Endothelial cell of umbilical vein (primary cell): ENCODE measurements at regions not wholly inside any gene's neighbourhood (a gene's known extent, or its start where the extent isn't known, plus 50 kb on each side); places are given as distances from the start of the nearest gene placed in this dataset.

ENCODE experiments used
- BruUV-seq: library from RNA; stranded (reverse); fragments of 400-500 nt; replicated peaks from 2 replicates; lab custom pipeline; 2021; lab: Mats Ljungman, UMichigan
- CTCF ChIA-PET: fragments of 300-600, 350-600 bp; sonication (Branson Sonifier 250); formaldehyde crosslinking; loops from one replicate; lab custom pipeline; 2021; ENCODE audit warnings: antibody characterized with exemption, inconsistent platforms; lab: Charles Lee
- POLR2A ChIA-PET: fragments of 300-600, 350-600 bp; sonication (Branson Sonifier 250); formaldehyde crosslinking; loops from one replicate; lab custom pipeline; 2021; ENCODE audit warnings: antibody characterized with exemption, inconsistent platforms; lab: Charles Lee
- DNase-seq: peaks from one replicate; pipeline ENCODE4 v3.0.0-alpha.2; 2011; ENCODE audit warnings: low read depth, low spot score
- FAIRE-seq: peaks from 2 replicates; lab custom pipeline; 2011; peaks lifted over from hg19 to GRCh38; lab: Jason Lieb, UNC
- H2AFZ ChIP-seq: 2 replicates; pipeline ENCODE4 v1.6.0; 2012; ENCODE audit warnings: low read depth, low read length, control low read depth, inconsistent platforms
- H3K27ac ChIP-seq: 2 replicates; pipeline ENCODE4 v1.5.1; 2011; ENCODE audit warnings: low read depth, mild to moderate bottlenecking, control low read depth, low read length, moderate library complexity; ENCODE audit not compliant: insufficient read depth
- H3K27me3 ChIP-seq, 2 experiments: 2 replicates each; pipeline versions ENCODE4 v1.6.0 to v1.6.1; 2011; ENCODE audit warnings: low read length in 2 of 2, mixed read lengths in 1 of 2; ENCODE audit not compliant: control insufficient read depth in 2 of 2, insufficient read depth in 2 of 2
- H3K36me3 ChIP-seq, 2 experiments: 2 replicates in 1 of 2; 3 replicates in 1 of 2; pipeline ENCODE4 v1.5.1; 2011; ENCODE audit warnings: low read length in 2 of 2, mild to moderate bottlenecking in 1 of 2, moderate library complexity in 1 of 2; ENCODE audit not compliant: control insufficient read depth in 2 of 2, insufficient read depth in 2 of 2; ENCODE audit errors: extremely low read depth in 1 of 2
- H3K4me1 ChIP-seq: 3 replicates; pipeline ENCODE4 v1.5.1; 2011; ENCODE audit warnings: mild to moderate bottlenecking, low read length; ENCODE audit not compliant: control insufficient read depth, insufficient read depth; ENCODE audit errors: extremely low read depth
- H3K4me2 ChIP-seq: 2 replicates; pipeline ENCODE4 v1.6.1; 2011; ENCODE audit warnings: low read length, control low read depth, mixed read lengths; ENCODE audit not compliant: insufficient read depth
- H3K4me3 ChIP-seq, 3 experiments: fragments of 200-600 bp in 1 of 3; sonication (generic), shearing (Covaris generic) in 1 of 3; replicated peaks in 1 of 3; 2 replicates each; pipeline ENCODE4 v1.5.1; 2011 to 2016; ENCODE audit warnings: control low read depth in 3 of 3, low read length in 3 of 3, mild to moderate bottlenecking in 2 of 3, inconsistent platforms in 1 of 3, low read depth in 1 of 3, moderate library complexity in 1 of 3; ENCODE audit not compliant: insufficient read depth in 1 of 3
- H3K79me2 ChIP-seq: 2 replicates; pipeline ENCODE4 v1.6.0; 2012; ENCODE audit warnings: low read length, inconsistent platforms; ENCODE audit not compliant: control insufficient read depth, insufficient read depth
- H3K9ac ChIP-seq: replicated peaks from 2 replicates; pipeline ENCODE3; 2011; ENCODE audit warnings: low read length, control low read depth; ENCODE audit not compliant: insufficient read depth; ENCODE audit errors: extremely low read depth
- H3K9me1 ChIP-seq: replicated peaks from 3 replicates; pipeline ENCODE4 v1.6.0; 2011; ENCODE audit warnings: mild to moderate bottlenecking, low read length; ENCODE audit not compliant: control insufficient read depth, insufficient read depth; ENCODE audit errors: extremely low read depth
- H3K9me3 ChIP-seq: replicated peaks from 2 replicates; pipeline ENCODE4 v1.5.1; 2012; ENCODE audit warnings: low read length, inconsistent platforms; ENCODE audit not compliant: control insufficient read depth, insufficient read depth
- H4K20me1 ChIP-seq: replicated peaks from 2 replicates; pipeline ENCODE3; 2011; ENCODE audit warnings: mild to moderate bottlenecking, low read length; ENCODE audit not compliant: control insufficient read depth, insufficient read depth; ENCODE audit errors: extremely low read depth
- CTCF ChIP-seq, 2 donors: IDR thresholded peaks; 1 replicate in 1 of 2; 2 replicates in 1 of 2; pipeline ENCODE4 v1.5.1; 2011; ENCODE audit warnings: low read length in 2 of 2, mild to moderate bottlenecking in 2 of 2, moderate library complexity in 2 of 2, control low read depth in 1 of 2, inconsistent platforms in 1 of 2, low read depth in 1 of 2; ENCODE audit not compliant: insufficient read depth in 1 of 2; ENCODE audit errors: extremely low read depth in 1 of 2
- EZH2 ChIP-seq: IDR thresholded peaks from 2 replicates; pipeline ENCODE4 v1.6.1; 2012; ENCODE audit warnings: borderline replicate concordance, low read depth, mild to moderate bottlenecking, moderate library complexity, low read length, inconsistent platforms; ENCODE audit not compliant: severe bottlenecking
- GATA2 ChIP-seq: IDR thresholded peaks from 2 replicates; pipeline ENCODE4 v1.7.0; 2011; ENCODE audit warnings: low read depth, mild to moderate bottlenecking, moderate library complexity, mixed read lengths, low read length; ENCODE audit not compliant: insufficient read length, insufficient read depth
- JUN ChIP-seq: IDR thresholded peaks from 2 replicates; pipeline ENCODE4 v1.6.1; 2011; ENCODE audit warnings: borderline replicate concordance, low read depth; ENCODE audit not compliant: insufficient read length, insufficient read depth
- MAX ChIP-seq: IDR thresholded peaks from 2 replicates; pipeline ENCODE4 v1.6.1; 2011; ENCODE audit not compliant: insufficient read depth, insufficient read length
- MYC ChIP-seq: IDR thresholded peaks from one replicate; pipeline ENCODE4 v1.6.1; 2011; ENCODE audit warnings: mild to moderate bottlenecking, low read depth, low read length
- POLR2AphosphoS5 ChIP-seq: IDR thresholded peaks from 2 replicates; pipeline ENCODE4 v1.6.1; 2012; ENCODE audit warnings: low read depth, mild to moderate bottlenecking, control low read depth, low read length, moderate library complexity; ENCODE audit not compliant: insufficient read depth
- dilution Hi-C: fragments of 300-500 bp; cut with MboI; formaldehyde crosslinking; loops from one replicate; pipeline ENCODE4 v1.15.0; 2019; ENCODE audit warnings: low sequenced_read_pairs; ENCODE audit not compliant: extremely low pct_ligation_motif_present
- intact Hi-C: fragments of 100-400 bp; cut with micrococcal nuclease; formaldehyde crosslinking; loops from one replicate; pipeline ENCODE4 v1.10.0; 2022

- no peaks in the 10 kb centered on the region for H3K79me2 ChIP-seq
- H3K27me3 ChIP-seq = no peaks in the 10 kb centered on the region
- H3K9me1 ChIP-seq = no peaks in the 10 kb centered on the region
- H2AFZ ChIP-seq = no peak overlapping the region
- peaks cover 5% of the 10 kb centered on the region for H4K20me1 ChIP-seq
- H3K9ac ChIP-seq = no peak overlapping the region
- no TSS peak for BruUV-seq
- peaks cover 3 to 4% of the 10 kb centered on the region in 2 experiments for H3K36me3 ChIP-seq
- H3K9me3 ChIP-seq = no peaks in the 10 kb centered on the region
- no peak overlapping the region for H3K4me2 ChIP-seq
- POLR2A ChIA-PET = no interaction called here
- no peak overlapping the region for H3K27ac ChIP-seq
- dilution Hi-C loops = no loop called here
- FAIRE-seq (peak; percentile 37), DNase-seq (peak; percentile 59)
- no peak overlapping the region for H3K4me3 ChIP-seq
- peak; percentile 34 to 42 for TF ChIP-seq CTCF (IDR thresholded peaks at IDR 0.05; ENCODE audit: extremely low read depth in 1 of 2, insufficient read depth in 1 of 2, low read depth in 1 of 2, low read length in 2 of 2)
- TF ChIP-seq GATA2 = no peak
- CTCF ChIA-PET = interaction anchor here (0.7 to 3.0 kb wide), 16 partner anchors 8 to 1303 kb away, joined by 3 to 28 read pairs (median 4); no protein-coding TSS in a partner anchor
- intact Hi-C loops = loop anchor here (1.0 to 10.0 kb wide), 7 partner anchors 259 to 1117 kb away; no protein-coding TSS in a partner anchor
- peaks cover 7% of the 10 kb centered on the region for H3K4me1 ChIP-seq
Observed at GRCh38 chr6:144585217-144585814, 300.2 kb downstream of the UTRN start.

GRCh38 chr6:144586986-144587385 is 301.9 kb downstream of the UTRN start:
- H3K27ac ChIP-seq = no peak overlapping the region
- H3K4me2 ChIP-seq = no peak overlapping the region
- no peak for TF ChIP-seq POLR2AphosphoS5
- no peak for TF ChIP-seq JUN
- no peak for TF ChIP-seq MYC
- no peak for TF ChIP-seq MAX
- no peak for TF ChIP-seq EZH2
- no peaks in the 10 kb centered on the region for H3K4me1 ChIP-seq
- H3K4me3 ChIP-seq = no peak overlapping the region
- H3K9me3 ChIP-seq = no peaks in the 10 kb centered on the region
- H3K27me3 ChIP-seq = no peaks in the 10 kb centered on the region
- H3K9me1 ChIP-seq = no peaks in the 10 kb centered on the region
- peaks cover 3% of the 10 kb centered on the region for H4K20me1 ChIP-seq
- H2AFZ ChIP-seq = no peak overlapping the region
- CTCF ChIA-PET = interaction anchor here (0.6 to 3.0 kb wide), 3 partner anchors 9 to 550 kb away, joined by 3 to 28 read pairs (median 3); no protein-coding TSS in a partner anchor
- H3K36me3 ChIP-seq = peaks cover 3 to 4% of the 10 kb centered on the region in 2 experiments
- FAIRE-seq (no peak), DNase-seq (no peak)
- no peak overlapping the region for H3K9ac ChIP-seq
- no peaks in the 10 kb centered on the region for H3K79me2 ChIP-seq
- dilution Hi-C loops (no loop called here), intact Hi-C loops (loop anchor here (5.0 to 10.0 kb wide), 4 partner anchors 258 to 1115 kb away; no protein-coding TSS in a partner anchor)
- BruUV-seq = no TSS peak
- POLR2A ChIA-PET = no interaction called here
